ENCODE measurements at regions not wholly inside any gene's neighbourhood (a gene's known extent, or its start where the extent isn't known, plus 50 kb on each side); places are given as distances from the start of the nearest gene placed in this dataset.

GRCh38 chr12:92446083-92446460 lies 256.7 kb upstream of the PLEKHG7 start:
- TF ChIP-seq CTCF (IDR thresholded peaks at IDR 0.05) (no peak), EP300 (IDR thresholded peaks at IDR 0.05) (no peak)
